ENCODE measurements at regions not wholly inside any gene's neighbourhood (a gene's known extent, or its start where the extent isn't known, plus 50 kb on each side); places are given as distances from the start of the nearest gene placed in this dataset.

DNA sequence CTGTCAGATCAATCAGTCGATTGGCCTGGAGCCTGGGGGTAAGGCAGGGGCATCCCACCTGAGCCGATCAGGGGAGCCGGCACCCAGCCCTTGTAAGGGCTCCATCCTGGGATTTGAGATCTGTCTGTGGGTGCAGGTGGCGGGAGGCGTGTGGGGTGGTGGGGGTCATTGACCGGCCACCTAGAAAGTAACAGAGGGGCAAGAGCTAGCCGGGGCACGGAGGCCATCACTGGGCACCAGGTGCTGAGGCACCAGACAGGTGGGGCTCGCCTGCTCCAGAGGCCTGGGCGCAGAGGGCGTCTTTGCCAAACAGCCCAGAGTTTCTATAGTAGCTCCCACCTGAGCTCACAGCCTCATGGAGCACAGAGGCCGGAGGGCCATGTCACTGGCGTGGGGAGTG is 55.5 kb upstream of the ADGRA1 start:
- TF ChIP-seq, protein P1, sequence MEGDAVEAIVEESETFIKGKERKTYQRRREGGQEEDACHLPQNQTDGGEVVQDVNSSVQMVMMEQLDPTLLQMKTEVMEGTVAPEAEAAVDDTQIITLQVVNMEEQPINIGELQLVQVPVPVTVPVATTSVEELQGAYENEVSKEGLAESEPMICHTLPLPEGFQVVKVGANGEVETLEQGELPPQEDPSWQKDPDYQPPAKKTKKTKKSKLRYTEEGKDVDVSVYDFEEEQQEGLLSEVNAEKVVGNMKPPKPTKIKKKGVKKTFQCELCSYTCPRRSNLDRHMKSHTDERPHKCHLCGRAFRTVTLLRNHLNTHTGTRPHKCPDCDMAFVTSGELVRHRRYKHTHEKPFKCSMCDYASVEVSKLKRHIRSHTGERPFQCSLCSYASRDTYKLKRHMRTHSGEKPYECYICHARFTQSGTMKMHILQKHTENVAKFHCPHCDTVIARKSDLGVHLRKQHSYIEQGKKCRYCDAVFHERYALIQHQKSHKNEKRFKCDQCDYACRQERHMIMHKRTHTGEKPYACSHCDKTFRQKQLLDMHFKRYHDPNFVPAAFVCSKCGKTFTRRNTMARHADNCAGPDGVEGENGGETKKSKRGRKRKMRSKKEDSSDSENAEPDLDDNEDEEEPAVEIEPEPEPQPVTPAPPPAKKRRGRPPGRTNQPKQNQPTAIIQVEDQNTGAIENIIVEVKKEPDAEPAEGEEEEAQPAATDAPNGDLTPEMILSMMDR (IDR thresholded peaks at IDR 0.05), result no peak
- no peak for TF ChIP-seq ZBTB21 (CRISPR knock-in tag; IDR thresholded peaks at IDR 0.05; ENCODE audit: borderline replicate concordance)
- TF ChIP-seq TP53 (CRISPR knock-in tag; IDR thresholded peaks at IDR 0.05), result no peak
- TF ChIP-seq, protein P2, sequence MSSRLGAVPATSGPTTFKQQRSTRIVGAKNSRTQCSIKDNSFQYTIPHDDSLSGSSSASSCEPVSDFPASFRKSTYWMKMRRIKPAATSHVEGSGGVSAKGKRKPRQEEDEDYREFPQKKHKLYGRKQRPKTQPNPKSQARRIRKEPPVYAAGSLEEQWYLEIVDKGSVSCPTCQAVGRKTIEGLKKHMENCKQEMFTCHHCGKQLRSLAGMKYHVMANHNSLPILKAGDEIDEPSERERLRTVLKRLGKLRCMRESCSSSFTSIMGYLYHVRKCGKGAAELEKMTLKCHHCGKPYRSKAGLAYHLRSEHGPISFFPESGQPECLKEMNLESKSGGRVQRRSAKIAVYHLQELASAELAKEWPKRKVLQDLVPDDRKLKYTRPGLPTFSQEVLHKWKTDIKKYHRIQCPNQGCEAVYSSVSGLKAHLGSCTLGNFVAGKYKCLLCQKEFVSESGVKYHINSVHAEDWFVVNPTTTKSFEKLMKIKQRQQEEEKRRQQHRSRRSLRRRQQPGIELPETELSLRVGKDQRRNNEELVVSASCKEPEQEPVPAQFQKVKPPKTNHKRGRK (CRISPR knock-in tag; IDR thresholded peaks at IDR 0.05; ENCODE audit: borderline replicate concordance), result no peak

All from WTC11 (cell line).